ENCODE measurements at regions not wholly inside any gene's neighbourhood (a gene's known extent, or its start where the extent isn't known, plus 50 kb on each side); places are given as distances from the start of the nearest gene placed in this dataset.
"Not testable (repeated sequence)": the region's sequence is repeated elsewhere in the genome, so short reads cannot be mapped to it uniquely, and the experiment has no call there.

- POLR2A ChIA-PET: no interaction called here
- Histone ChIP-seq H3K27ac (ENCODE audit: extremely low read depth, low read depth, low read length) (no peak overlapping the region), H3K4me3 (ENCODE audit: low read depth, low read length) (no peak overlapping the region), H3K9me3 (ENCODE audit: control insufficient read depth, insufficient read depth, low read depth, low read length) (no peaks in the 10 kb centered on the region), H3K4me1 (ENCODE audit: control insufficient read depth, insufficient read depth, low read length) (no peaks in the 10 kb centered on the region), H3K36me3 (ENCODE audit: control insufficient read depth in 2 of 2, insufficient read depth in 1 of 2, low read length in 2 of 2) (no peaks in the 10 kb centered on the region)
- no peak for TF ChIP-seq ZNF23 (tag by site-specific recombination; IDR thresholded peaks at IDR 0.05; ENCODE audit: borderline replicate concordance)
- no peak for TF ChIP-seq ZNF692 (tag by site-specific recombination; IDR thresholded peaks at IDR 0.05)
- no peak for TF ChIP-seq ZBTB49 (tag by site-specific recombination; IDR thresholded peaks at IDR 0.05; ENCODE audit: low read depth)
- no peak for TF ChIP-seq ZBTB21 (tag by site-specific recombination; IDR thresholded peaks at IDR 0.05)
- TF ChIP-seq ZNF18 (tag by site-specific recombination; IDR thresholded peaks at IDR 0.05): no peak
- CTCF ChIA-PET: no interaction called here
Observed at GRCh38 chr7:49613759-49614158, 159.7 kb upstream of the VWC2 start.

GRCh38 chr7:49614974-49615373, 158.5 kb upstream of the VWC2 start:
- H3K9me3 ChIP-seq (ENCODE audit: control insufficient read depth, insufficient read depth, low read depth, low read length); H3K36me3 ChIP-seq (ENCODE audit: control insufficient read depth in 2 of 2, insufficient read depth in 1 of 2, low read length in 2 of 2); H3K4me3 ChIP-seq (ENCODE audit: low read depth, low read length); POLR2A ChIA-PET; H3K27ac ChIP-seq (ENCODE audit: extremely low read depth, low read depth, low read length); H3K4me1 ChIP-seq (ENCODE audit: control insufficient read depth, insufficient read depth, low read length); CTCF ChIA-PET: not testable (repeated sequence)

- Histone ChIP-seq H3K4me1 (ENCODE audit: control insufficient read depth, insufficient read depth, low read length) (no peaks in the 10 kb centered on the region), H3K4me3 (ENCODE audit: low read depth, low read length) (no peak overlapping the region), H3K27ac (ENCODE audit: extremely low read depth, low read depth, low read length) (no peak overlapping the region), H3K9me3 (ENCODE audit: control insufficient read depth, insufficient read depth, low read depth, low read length) (no peaks in the 10 kb centered on the region), H3K36me3 (ENCODE audit: control insufficient read depth in 2 of 2, insufficient read depth in 1 of 2, low read length in 2 of 2) (no peaks in the 10 kb centered on the region)
- POLR2A ChIA-PET: no interaction called here
- CTCF ChIA-PET: interaction anchor here (1.5 kb wide), 1 partner anchor 159 kb away, joined by 3 read pairs; no protein-coding TSS in a partner anchor
- TF ChIP-seq ZNF544 (tag by site-specific recombination; IDR thresholded peaks at IDR 0.05) (no peak), ZNF776 (tag by site-specific recombination; IDR thresholded peaks at IDR 0.05; ENCODE audit: borderline replicate concordance) (no peak), REST (tag by site-specific recombination; IDR thresholded peaks at IDR 0.05) (no peak), ZNF16 (tag by site-specific recombination; IDR thresholded peaks at IDR 0.05; ENCODE audit: low read depth) (no peak), ZNF223 (tag by site-specific recombination; IDR thresholded peaks at IDR 0.05) (no peak), ZNF571 (tag by site-specific recombination; IDR thresholded peaks at IDR 0.05) (no peak), ZNF121 (tag by site-specific recombination; IDR thresholded peaks at IDR 0.05) (no peak), ZNF146 (tag by site-specific recombination; IDR thresholded peaks at IDR 0.05) (no peak), ZNF560 (tag by site-specific recombination; IDR thresholded peaks at IDR 0.05; ENCODE audit: borderline replicate concordance) (no peak), ZBTB11 (tag by site-specific recombination; conservative IDR thresholded peaks at IDR 0.05; ENCODE audit: low read depth) (no peak), MEIS1 (CRISPR knock-in tag; IDR thresholded peaks at IDR 0.05; ENCODE audit: borderline replicate concordance) (no peak)
Observed at GRCh38 chr7:49618028-49618427, 155.4 kb upstream of the VWC2 start.

All from HEK293 (cell line).